HG03135 (cell line): ENCODE measurements at regions not wholly inside any gene's neighbourhood (a gene's known extent, or its start where the extent isn't known, plus 50 kb on each side); places are given as distances from the start of the nearest gene placed in this dataset.
"Not testable (repeated sequence)": the region's sequence is repeated elsewhere in the genome, so short reads cannot be mapped to it uniquely, and the experiment has no call there.

Source experiments
- ATAC-seq: cut with Tn5 transposase; IDR thresholded peaks from one replicate; pipeline ENCODE4 v1.9.1; 2021; ENCODE audit warnings: mild to moderate bottlenecking, moderate library complexity; ENCODE audit not compliant: unreplicated experiment

- ATAC-seq, result no peak
These were observed 984.8 kb downstream of the TMEM121 start for GRCh38 chr14:106511006-106511799.

GRCh38 chr14:106511800-106512198 is 985.4 kb downstream of the TMEM121 start:
- ATAC-seq, result no peak

- no peak for ATAC-seq
These were observed 986.9 kb downstream of the TMEM121 start for GRCh38 chr14:106513302-106513701.

GRCh38 chr14:106518054-106518943 is 991.9 kb downstream of the TMEM121 start:
- no peak for ATAC-seq

DNA sequence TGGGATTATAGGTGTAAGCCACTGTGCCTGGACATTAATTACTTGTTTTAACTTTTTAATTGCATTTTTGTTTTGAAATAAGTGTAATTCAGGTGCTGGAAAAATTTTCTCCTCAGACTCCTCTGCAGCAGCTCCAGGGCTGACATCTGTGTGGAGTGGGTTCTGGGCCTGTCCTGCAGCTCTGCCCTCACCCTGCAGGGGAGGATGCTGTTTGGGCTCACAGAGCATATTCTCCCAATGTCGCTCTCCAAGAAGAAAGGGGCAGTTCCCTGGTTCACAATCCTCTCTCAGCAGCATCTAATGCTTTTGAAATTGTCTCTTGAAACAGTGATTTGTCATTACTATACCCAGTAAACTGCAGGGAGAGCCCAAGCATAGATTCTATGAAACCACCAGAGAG is 995.7 kb downstream of the TMEM121 start:
- not testable (repeated sequence) for ATAC-seq

GRCh38 chr14:106522990-106523389 is 996.6 kb downstream of the TMEM121 start:
- no peak for ATAC-seq

- no peak for ATAC-seq
These were observed 1002.3 kb downstream of the TMEM121 start for GRCh38 chr14:106528717-106529116.

GRCh38 chr14:106530031-106530422 is 1003.6 kb downstream of the TMEM121 start:
- no peak for ATAC-seq

DNA sequence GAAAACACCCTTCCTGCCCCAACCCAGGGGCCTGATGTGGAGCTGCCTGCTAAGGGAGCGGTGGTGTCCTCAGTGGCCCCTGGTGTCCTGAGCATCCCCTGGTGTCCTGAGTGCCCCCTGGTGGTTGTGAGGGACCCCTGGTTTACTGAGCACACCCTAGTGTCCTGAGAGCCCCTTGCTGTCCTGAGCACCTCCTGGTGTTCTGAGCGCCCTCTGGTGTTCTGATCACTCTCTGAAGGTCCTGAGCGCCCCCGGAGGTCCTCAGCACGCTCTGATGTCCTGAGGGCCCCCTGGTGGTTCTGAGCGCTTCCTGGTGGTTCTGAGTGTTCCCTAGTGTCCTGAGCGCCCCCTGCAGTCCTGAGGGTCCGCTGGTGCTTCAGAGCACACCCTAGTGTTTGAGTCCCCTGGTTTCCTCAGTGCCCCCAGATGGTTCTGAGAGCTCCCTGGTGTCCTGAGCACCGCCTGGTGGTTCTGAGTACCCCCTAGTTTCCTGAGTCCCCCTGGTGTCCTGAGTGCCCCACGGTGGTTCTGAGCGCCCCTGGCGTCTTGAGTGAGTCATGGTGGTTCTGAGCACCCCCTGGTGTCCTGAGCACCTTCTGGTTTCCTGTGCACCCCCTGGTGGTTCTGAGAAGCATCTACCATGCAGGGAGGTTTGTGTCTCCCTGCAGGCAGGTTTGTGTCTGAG is 1004.2 kb downstream of the TMEM121 start:
- peak; percentile 82 for ATAC-seq

GRCh38 chr14:106537597-106537996 is 1011.2 kb downstream of the TMEM121 start:
- ATAC-seq, result not testable (repeated sequence)

GRCh38 chr14:106538201-106538600 is 1011.8 kb downstream of the TMEM121 start:
- ATAC-seq, result no peak

GRCh38 chr14:106547735-106548434 is 1021.5 kb downstream of the TMEM121 start:
- ATAC-seq, result no peak

DNA sequence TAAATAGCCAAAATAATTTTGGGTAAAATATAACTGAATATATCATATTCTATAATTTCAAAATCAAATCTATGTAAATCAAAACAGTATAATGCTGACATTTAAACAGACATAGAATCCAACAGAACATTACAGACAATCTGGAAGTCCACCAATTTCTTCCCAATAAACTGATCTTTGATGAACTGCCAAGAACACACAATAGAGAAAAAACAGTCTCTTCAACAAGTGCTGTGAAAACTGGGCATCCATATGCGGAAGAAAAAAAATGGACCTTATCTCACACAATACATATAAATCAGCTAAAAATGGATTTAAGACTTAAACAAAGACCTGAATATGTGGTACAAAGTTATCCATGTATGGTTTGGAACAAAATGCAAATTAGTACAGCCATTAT is 1022.7 kb downstream of the TMEM121 start:
- ATAC-seq, result no peak

DNA sequence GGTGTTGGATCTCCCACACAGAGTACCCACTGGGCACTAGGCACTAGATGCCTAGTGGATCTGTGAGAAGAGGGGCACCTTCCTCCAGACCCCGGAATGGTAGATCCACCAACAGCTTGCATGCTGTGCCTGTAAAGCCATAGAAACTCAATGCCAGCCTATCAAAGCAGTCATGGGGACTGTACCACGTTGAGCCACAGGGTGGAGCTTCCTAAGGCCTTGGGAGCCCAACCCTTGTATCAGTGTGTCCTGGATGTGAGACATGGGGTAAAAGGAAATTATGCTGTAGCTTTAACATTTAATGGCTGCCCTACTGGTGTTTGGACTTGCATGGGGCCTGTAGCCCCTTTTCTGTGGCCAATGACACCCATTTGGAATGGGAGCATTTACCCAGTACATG is 1024.9 kb downstream of the TMEM121 start:
- no peak for ATAC-seq

- not testable (repeated sequence) for ATAC-seq
These were observed 1029.8 kb downstream of the TMEM121 start for GRCh38 chr14:106556211-106556610.

- no peak for ATAC-seq
These were observed 1030.4 kb downstream of the TMEM121 start for GRCh38 chr14:106556665-106557289.

DNA sequence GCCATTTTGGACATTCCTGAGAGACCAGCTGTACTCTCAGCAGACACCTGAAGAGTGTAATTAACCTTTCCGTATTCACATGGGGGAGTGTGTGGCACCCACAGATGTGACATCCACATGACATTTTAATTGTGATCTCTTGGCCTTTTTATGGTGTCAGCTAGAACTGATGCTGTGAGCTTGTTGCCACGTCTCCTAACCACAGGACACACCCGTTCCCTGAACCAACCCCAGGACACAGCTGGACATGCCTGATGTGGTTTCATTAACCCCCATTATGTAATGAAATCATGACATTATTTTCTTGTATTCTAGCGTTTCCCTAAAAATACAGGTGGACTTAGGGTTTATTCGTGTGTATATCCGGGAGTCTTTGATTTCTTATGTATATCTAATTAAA is 1036.1 kb downstream of the TMEM121 start:
- ATAC-seq, result no peak

GRCh38 chr14:106564058-106564643 is 1037.8 kb downstream of the TMEM121 start:
- no peak for ATAC-seq

- ATAC-seq, result no peak
These were observed 1052.1 kb downstream of the TMEM121 start for GRCh38 chr14:106578481-106578880.

GRCh38 chr14:106579084-106579483 is 1052.7 kb downstream of the TMEM121 start:
- ATAC-seq, result no peak
